GM12873 (cell line): ENCODE measurements at regions not wholly inside any gene's neighbourhood (a gene's known extent, or its start where the extent isn't known, plus 50 kb on each side); places are given as distances from the start of the nearest gene placed in this dataset.

Experiments
- TF ChIP-seq, protein P1 (sequence below): IDR thresholded peaks from 2 replicates; pipeline ENCODE4 v1.5.1; 2012; ENCODE audit warnings: low read depth, mild to moderate bottlenecking, moderate library complexity, low read length, control low read depth; ENCODE audit not compliant: insufficient read depth; ENCODE audit errors: missing control alignments

DNA sequence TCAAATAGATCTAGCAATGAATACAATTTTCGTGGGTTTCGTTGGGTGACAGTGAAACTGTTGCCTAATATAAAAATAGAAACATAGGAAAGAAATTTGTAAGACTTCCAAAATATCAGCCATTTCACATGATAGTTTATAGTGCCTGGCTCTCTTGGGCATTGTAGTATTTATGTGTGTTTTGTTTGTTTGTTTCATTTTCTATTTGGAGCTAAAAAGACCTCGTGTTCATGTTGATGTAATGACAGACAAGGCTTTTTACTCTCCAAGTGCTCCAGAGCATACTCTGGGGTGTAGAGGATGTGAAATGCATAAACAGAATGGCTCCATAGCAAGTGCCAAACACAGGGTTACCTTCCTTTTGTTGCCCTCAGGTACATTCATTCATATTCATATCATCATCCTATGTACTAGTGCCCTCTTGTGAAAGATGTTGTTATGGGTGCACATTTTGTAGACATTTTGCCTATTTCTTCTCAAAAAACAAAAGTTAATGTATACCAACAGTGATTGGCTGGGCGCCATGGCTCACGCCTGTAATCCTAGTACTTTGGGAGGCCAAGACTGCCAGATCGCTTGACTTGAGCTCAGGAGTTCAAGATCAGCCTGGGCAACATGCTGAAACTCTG lies 100.7 kb upstream of the AMOT start:
- TF ChIP-seq, protein P1, sequence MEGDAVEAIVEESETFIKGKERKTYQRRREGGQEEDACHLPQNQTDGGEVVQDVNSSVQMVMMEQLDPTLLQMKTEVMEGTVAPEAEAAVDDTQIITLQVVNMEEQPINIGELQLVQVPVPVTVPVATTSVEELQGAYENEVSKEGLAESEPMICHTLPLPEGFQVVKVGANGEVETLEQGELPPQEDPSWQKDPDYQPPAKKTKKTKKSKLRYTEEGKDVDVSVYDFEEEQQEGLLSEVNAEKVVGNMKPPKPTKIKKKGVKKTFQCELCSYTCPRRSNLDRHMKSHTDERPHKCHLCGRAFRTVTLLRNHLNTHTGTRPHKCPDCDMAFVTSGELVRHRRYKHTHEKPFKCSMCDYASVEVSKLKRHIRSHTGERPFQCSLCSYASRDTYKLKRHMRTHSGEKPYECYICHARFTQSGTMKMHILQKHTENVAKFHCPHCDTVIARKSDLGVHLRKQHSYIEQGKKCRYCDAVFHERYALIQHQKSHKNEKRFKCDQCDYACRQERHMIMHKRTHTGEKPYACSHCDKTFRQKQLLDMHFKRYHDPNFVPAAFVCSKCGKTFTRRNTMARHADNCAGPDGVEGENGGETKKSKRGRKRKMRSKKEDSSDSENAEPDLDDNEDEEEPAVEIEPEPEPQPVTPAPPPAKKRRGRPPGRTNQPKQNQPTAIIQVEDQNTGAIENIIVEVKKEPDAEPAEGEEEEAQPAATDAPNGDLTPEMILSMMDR, result peak; percentile 33

DNA sequence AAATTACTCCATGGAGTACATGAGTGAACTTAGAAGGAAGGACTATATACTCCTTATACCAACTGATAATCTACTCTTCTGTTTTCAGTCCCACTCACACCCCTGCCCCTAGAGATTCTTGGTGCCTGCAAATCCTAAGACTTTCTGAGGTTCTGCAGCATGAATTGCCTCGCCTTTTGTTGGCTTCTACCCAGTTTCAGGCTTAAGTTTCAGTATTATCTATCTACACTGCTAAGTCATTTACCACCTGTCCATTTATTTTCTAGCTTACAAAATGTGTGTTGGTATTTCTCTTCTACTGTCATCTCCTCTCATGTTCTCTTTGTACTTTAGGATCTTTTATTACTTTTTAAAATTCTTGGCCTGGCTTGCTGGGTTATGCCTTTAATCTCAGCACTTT lies 94.4 kb upstream of the AMOT start:
- TF ChIP-seq, protein P1, result no peak

DNA sequence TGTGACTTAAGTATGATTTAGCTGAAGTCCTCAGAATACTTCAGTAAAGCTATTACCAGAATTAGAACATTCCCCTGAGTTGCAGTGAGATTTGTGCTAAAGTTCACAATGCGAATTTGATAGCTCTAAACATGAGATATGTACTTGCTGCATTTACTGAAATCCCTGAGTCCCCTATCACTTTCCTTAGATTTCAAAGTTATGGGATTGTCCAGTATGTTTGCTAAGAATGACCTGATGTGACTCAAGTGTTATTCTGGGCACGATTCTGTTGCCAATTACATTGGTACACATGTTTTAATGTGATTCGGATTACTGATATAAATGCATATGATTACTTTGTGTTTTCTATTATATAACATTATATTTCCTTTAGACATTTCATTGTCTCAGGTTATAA lies 91.3 kb upstream of the AMOT start:
- TF ChIP-seq, protein P1, result no peak

DNA sequence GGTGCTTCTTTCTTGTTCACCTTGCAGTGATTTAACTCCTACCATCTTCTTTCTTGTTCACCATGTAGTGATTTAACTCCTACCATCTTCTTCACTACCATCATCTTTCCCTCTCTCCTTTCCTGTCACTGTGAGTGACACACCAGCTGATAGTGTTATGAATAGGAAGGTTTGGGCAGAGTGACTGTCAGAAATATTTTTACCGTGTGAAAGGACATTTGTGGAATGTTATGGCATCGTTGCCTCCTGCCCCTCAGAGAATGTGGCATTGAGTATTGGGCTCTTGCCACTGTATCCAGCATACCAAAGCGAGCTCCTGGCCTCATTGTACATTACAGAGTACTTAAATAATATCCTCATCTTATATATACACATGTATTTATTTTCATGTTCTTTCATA lies 90.8 kb upstream of the AMOT start:
- TF ChIP-seq, protein P1, result no peak

DNA sequence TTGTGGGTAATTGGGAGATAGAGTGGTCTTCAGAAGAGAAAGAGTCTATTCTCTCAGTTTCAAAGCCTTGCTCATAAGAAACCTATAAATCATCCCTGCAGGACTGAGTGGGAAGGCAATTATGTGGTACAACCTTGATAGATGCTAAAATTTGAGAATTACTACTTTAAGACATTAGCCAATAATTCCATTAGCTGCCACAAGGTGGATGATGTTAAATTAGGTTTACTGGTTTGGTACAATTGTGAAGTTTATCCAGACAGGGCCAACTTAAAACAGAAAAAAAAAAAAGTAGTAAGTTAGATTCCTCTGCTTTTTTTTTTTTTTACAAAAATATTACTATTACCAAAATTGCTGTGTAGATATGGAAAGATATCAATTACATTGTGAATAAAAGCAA lies 73.2 kb upstream of the AMOT start:
- TF ChIP-seq, protein P1, result no peak

DNA sequence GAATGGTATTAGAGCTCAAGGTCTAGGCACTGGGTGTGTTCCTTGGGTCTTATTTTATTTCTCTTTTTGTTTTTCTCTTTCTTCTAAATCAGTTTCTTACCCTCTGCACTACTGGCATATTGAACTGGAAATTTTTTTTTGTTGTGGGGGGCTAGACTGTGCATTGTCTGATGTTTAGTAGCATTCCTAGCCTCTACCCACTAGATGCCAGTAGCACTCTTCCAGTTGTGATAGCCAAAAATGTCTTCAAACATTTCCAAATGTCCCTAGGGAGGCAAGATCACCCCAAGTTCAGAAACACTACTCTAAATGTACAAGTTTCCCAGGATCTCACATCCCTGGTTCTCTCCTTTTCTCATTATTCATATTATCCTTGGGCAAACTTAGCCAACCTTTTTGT lies 69.8 kb upstream of the AMOT start:
- TF ChIP-seq, protein P1, result no peak

DNA sequence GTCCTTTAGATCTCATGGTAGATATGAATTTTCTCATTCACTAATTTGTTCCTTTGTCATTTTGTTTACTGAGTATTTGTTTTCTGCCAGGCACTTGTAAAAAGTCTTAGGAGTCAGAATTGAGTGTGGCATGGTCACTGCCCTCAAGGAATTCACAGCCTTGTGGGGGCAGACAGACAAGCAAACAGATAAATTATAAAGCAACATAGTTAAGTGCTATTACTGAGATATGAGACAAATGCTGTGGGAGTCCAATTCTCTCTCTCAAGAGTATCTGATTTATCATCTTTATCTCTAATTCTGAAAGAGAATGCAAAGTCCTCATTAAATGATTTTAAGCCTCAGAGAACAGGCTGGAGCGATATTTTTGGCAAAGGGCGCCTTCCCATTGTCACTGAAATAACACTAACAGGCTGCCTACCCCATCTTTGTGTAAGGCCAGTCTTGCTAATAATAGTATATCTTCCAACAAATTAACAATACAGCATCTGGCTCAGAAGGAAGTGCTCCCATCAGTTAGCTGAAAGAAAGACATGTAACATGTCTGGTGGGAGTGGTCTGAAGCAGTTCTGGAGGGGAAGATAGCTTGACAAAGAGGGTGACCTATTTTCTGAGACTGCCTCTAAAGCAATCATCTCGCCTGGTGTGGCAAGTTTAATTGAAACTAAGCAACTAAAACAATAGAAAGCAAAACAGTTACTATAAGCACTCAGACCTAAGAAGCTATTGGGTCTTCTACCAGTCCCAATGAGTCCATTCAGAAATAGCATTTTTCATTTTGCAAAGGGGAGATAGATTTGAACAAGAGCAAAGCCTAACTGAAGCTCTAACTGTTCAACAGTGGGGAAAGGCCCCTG lies 61.5 kb upstream of the AMOT start:
- TF ChIP-seq, protein P1, result no peak
